Endothelial cell of umbilical vein (primary cell): ENCODE measurements at regions not wholly inside any gene's neighbourhood (a gene's known extent, or its start where the extent isn't known, plus 50 kb on each side); places are given as distances from the start of the nearest gene placed in this dataset.

Experiments
- CTCF ChIP-seq, 2 donors: IDR thresholded peaks; 1 replicate in 1 of 2; 2 replicates in 1 of 2; pipeline ENCODE4 v1.5.1; 2011; ENCODE audit warnings: low read length in 2 of 2, mild to moderate bottlenecking in 2 of 2, moderate library complexity in 2 of 2, control low read depth in 1 of 2, inconsistent platforms in 1 of 2, low read depth in 1 of 2; ENCODE audit not compliant: insufficient read depth in 1 of 2; ENCODE audit errors: extremely low read depth in 1 of 2
- EZH2 ChIP-seq: IDR thresholded peaks from 2 replicates; pipeline ENCODE4 v1.6.1; 2012; ENCODE audit warnings: borderline replicate concordance, low read depth, mild to moderate bottlenecking, moderate library complexity, low read length, inconsistent platforms; ENCODE audit not compliant: severe bottlenecking
- POLR2A ChIP-seq: IDR thresholded peaks from 2 replicates; pipeline ENCODE4 v1.6.1; 2012; ENCODE audit warnings: low read depth, mild to moderate bottlenecking, control low read depth, low read length
- TF ChIP-seq, protein P1 (sequence below): IDR thresholded peaks from 2 replicates; pipeline ENCODE4 v1.6.1; 2011; ENCODE audit not compliant: insufficient read depth, insufficient read length

GRCh38 chr15:89414571-89414970 is 79.9 kb upstream of the POLG start:
- TF ChIP-seq CTCF (IDR thresholded peaks at IDR 0.05; ENCODE audit: extremely low read depth in 1 of 2, insufficient read depth in 1 of 2, low read depth in 1 of 2, low read length in 2 of 2), result no peak
- TF ChIP-seq EZH2, result no peak
- no peak for TF ChIP-seq POLR2A
- TF ChIP-seq, protein P1, sequence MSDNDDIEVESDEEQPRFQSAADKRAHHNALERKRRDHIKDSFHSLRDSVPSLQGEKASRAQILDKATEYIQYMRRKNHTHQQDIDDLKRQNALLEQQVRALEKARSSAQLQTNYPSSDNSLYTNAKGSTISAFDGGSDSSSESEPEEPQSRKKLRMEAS, result no peak
